Ishikawa (cell line): ENCODE measurements at regions not wholly inside any gene's neighbourhood (a gene's known extent, or its start where the extent isn't known, plus 50 kb on each side); places are given as distances from the start of the nearest gene placed in this dataset.

Experiments
- TAF1 ChIP-seq: IDR thresholded peaks from 2 replicates; pipeline ENCODE4 v1.6.1; 2012; ENCODE audit warnings: low read depth, mild to moderate bottlenecking
- TF ChIP-seq, protein P1 (sequence below): IDR thresholded peaks from 2 replicates; pipeline ENCODE4 v1.6.1; 2012

DNA sequence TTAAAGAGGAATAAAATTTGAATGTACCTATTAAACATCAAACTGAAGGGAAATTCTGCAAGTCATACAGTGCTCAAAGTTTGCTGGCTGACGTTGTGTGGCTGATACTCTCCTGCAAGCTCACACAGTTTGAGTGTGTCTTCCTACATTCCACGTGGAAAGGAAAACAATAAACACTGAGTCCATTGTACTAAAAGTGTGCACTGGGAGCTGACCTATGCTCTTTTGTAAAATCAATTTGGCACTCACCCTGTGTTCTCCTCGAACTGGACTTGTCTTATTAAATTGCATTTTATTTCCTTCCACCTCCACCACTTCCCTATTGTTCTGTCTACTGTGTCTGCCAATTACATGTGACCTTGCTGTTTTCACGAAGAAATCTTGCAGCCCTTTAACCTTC, 458.0 kb downstream of the CPS1 start:
- no peak for TF ChIP-seq TAF1
- TF ChIP-seq, protein P1, sequence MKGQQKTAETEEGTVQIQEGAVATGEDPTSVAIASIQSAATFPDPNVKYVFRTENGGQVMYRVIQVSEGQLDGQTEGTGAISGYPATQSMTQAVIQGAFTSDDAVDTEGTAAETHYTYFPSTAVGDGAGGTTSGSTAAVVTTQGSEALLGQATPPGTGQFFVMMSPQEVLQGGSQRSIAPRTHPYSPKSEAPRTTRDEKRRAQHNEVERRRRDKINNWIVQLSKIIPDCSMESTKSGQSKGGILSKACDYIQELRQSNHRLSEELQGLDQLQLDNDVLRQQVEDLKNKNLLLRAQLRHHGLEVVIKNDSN = no peak
